Kidney capillary endothelial cell (primary cell): ENCODE measurements at regions not wholly inside any gene's neighbourhood (a gene's known extent, or its start where the extent isn't known, plus 50 kb on each side); places are given as distances from the start of the nearest gene placed in this dataset.
"Not testable (repeated sequence)": the region's sequence is repeated elsewhere in the genome, so short reads cannot be mapped to it uniquely, and the experiment has no call there.

Experiments
- DNase-seq: peaks from one replicate; pipeline ENCODE4 v3.0.0-alpha.2; 2018; ENCODE audit warnings: low spot score

DNA sequence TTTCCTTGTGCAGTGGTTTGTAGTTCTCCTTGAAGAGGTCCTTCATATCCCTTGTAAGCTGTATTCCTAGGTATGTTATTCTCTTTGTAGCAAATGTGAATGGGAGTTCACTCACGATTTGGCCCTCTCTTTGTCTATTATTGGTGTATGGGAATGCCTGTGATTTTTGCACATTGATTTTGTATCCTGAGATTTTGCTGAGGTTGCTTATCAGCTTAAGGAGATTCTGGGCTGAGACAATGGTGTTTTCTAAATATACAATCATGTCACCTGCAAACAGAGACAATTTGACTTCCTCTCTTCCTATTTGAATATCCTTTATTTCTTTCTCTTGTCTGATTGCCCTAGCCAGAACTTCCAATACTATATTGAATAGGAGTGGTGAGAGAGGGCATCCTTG is 90.1 kb upstream of the ZBED5 start:
- DNase-seq = not testable (repeated sequence)

DNA sequence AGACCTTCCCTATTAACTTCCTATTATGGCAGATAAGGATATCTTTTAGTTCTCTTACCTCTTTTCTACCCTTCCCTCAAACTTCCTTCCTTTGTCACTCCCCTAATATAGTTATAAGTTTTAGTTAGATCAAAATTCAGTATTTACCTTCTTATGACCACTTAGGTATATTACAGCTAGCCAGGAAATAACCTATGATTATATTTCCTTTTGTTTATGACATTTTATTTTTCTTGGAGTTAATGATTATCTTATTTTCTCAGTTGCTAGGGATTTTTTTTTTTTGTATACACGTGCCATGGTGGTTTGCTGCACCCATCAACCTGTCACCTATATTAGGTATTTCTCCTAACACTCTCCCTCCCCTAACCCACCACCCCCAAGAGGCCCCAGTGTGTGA is 88.2 kb upstream of the ZBED5 start:
- no peak for DNase-seq

DNA sequence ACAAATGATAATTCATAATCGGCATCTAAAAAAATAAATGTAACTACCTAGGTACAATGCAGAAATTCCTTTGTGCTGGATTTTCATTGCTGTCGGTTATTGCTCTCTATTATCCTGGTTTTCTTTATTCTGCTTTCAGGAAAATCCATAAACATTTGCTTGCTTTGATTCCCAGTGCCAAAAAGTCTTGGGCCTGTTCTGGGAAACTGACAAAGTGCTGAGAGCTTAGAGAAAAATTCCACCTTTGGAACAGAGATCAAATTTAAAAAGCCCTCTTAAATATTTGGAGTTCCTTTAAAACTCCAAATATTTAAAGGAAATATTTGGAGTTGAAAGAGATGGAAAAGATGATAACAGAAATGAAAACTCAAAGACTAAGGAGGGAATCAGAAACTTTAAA is 87.3 kb upstream of the ZBED5 start:
- no peak for DNase-seq

DNA sequence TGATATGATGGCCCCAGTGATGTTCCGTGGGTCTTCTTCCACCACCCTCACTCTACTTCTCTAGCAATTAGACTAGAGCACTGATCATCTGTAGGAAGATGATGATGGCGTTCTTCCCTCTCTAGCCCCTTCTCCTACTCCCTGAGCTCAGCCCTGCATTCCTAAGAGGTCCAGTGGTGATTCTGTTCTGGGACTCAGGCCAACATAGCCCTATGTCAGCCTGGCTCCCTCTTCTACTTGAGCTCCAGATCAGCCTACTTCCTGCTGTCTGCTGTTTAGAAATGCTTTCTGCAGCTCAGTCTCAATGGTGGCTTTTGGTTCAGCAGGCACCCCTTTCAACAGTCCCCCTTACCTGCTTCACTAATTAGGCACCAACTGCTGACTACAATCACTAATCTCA is 86.1 kb upstream of the ZBED5 start:
- DNase-seq = no peak

DNA sequence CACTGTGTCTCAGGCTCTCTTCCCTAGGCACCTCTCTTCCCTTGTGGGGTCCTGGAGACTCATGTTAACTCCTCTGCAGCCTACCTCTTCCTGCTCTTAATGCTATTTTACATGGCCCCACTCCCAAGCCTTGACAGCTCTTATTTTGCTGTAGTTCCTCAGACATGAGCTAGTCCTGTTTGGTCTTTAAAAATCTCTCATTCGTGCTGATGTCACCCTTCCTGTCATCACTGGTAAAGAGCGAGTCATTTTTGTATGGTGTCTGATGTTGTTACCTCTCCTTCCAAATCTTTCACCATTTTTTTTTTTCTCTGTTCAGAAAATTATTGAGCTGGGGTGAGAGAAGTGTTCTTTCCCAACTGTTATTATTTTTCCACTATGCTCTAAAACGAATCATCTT is 84.8 kb upstream of the ZBED5 start:
- no peak for DNase-seq

DNA sequence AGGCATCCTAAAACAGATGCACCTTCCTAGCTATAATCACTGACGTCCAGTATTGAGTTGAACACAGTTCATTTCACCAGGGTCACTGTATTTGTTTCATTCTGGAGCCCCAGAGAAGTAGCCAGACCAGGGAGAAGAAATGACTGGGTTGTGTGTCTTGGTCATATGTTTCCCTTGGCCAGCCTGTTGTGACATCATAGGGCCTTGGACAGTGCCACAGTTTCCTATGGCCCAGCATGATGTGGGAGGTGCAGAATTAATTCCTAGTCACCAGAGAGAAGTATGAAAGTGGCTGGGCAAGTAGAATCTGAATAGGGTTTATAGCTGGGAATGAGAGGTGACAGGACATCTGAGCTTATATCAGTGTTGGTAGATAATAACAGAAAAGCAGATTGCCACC is 84.0 kb upstream of the ZBED5 start:
- DNase-seq = no peak

DNA sequence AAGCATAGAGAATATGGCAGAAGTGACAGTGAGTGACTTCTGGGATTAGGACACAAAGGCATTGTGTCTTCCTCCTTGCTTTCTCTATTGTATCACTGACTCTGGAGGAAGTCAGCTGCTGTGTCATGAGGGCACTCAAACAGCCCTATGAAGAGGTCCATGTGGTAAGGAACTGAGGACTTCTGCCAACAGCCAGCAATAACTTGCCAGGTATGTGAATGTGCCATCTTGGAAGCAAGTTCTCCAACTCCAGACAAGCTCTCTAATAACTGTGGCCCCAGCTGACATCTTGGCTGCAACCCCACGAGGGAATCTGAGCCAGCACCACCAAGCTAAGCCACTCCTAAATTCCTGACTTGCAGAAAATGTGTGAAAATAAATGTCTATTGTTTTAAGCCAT is 83.6 kb upstream of the ZBED5 start:
- no peak for DNase-seq

DNA sequence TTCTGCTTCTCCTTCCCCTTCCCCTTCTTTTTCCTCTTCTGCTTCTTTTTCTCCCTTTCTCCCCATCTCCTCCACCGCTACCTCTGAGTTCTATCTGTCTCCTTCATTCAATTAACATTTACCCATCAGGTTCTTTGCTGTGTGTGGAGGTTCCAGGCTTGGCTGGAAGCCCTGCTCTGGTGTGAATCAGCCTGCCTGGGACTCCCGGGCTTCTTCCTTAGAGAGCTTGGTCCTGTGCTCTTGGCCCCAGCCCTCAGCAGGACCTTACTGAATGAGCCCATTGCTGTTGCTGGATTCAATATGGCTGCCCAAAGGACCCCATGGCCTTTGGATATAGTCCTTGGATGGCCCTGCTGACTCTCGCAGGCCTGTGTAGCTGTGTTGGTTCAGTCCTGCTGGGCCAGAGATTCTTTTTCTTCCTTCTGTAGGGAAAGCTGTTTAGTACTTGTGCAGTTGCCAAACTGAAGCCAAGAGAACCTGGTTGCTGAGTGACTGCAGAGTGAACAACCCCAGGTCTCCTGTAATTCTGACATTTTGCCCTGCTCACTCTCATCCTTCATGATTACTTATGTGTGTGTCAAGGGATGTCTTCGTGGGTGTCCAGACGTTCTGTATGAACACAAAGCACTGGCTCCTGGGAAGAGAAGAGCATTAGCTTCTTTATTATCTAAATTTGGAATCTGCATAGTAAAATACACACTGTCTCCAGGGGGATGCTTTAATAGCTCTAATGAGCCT is 81.0 kb upstream of the ZBED5 start:
- no peak for DNase-seq

DNA sequence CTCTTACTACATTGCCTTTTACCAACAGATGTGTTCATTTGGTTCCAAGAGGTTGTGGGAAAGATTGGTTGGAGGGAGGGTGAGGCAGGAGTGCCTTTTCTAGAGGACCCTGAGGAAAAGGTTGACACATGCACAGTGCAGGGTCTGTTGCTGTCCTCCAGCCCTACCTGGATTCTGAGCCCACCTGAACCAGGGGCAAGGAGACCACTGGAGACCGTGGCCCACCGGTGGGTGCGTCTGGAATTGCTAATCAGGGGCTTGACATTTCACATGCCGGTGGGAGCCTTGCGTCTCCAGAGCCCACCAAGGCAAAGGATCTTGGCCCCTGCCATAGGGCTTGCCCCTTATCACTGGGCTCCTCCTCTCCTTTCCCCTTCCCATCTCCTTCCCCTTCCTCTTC is 80.4 kb upstream of the ZBED5 start:
- no peak for DNase-seq

DNA sequence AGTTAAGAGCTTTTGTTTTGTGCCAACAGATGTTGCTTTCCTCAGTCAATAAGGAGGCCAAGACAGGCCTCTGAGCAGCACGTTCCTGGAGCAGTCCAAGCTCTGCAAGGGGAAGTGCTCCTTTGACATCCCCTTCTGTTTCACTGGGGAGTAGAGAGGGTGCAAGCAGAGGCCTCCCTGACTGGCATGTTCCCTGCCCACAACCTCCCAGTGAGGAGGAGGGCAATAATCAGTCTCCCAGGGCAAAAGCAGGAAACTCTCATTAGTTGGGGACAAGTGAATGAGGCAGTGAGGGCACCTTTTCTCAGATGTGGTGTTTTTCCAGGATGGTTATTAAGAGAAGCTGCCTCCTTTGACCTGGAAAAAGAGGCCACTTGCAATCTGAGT is 79.5 kb upstream of the ZBED5 start:
- no peak for DNase-seq

DNA sequence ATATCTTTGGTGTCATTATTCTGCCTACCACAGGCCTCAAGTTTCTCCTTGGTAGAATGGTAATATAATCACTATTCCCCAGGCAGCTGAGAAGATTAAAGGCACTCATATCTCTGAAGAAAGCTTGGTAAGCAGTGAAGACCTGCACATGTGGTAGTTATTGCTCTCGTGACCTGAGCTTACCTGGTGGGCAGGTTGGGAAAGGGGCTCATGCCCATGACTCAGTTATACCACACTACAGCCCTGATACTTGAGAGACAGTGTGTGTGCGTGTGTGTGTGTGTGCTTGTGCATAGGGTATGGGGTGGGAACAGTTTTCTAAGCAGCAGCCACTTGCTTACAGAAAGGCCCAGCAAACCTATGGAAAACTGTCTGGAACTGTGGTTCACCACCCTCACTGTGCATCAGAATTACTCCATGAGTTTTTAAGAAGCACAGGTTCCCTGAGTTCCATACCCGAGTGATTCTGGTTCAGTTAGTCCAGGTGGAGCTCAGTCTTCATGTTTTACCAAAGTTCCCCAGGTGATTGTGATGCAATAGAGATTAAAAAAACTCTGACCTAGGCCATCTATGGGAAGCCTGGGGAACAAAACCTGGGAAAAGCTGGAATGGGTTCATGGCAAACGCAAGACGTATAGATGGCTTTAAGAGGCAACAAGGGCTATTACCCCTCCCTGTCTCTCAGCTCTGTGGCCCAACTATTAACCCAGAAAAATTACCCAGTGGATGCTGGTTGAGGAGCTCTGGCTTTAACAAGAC is 79.0 kb upstream of the ZBED5 start:
- no peak for DNase-seq

DNA sequence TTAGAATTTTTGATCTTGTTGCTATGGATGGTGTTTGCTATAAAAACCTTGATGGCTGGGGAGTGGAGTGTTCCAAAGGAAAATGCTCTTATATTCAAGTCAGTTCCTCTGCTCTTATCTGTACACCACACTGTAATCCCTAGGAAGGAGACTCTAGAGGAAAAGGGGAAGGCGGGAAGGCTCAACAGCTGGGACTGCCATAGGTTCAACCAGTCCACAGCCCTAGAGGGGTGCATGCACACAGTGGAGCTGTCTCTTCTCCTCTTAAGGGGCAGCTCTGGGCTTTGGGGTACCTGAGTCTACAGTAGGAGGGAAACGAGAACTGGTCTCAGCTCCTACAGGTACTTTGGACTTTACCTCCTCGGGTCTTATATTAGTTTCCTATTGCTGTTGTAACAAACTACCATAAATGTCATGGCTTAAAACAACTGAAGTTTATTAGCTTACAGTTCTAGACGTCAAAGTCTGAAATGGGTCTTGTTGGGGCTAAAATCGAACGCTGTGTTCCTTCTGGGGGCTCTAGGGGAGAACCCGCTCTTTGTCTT is 77.2 kb upstream of the ZBED5 start:
- DNase-seq = no peak

DNA sequence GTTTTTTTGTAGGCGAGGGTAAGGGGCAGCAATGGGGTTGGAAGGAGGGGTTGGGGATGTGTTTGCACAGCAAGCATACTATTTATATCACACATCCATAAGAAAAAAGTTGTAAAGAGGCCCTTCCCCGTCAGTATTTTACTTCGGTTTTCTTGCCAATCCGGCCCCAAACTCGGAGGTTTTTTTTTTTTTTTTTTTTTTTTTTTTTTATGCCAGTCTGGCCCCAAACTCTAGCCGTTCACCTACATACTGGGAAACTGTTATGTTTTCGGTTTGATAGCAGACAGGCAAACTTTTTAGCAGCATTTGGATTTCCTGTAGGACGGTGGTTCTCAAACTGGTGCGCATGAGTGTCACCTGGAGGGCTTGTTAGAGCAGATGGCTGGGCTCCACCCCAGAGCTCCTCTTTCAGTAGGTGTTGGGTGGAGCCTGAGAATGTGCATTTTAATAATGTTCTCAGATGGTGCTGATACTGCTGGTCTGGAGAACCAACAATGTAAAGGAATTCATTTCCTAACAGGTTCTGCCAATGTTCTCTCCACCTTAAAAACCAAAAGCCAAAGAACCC is 76.5 kb upstream of the ZBED5 start:
- DNase-seq = no peak

DNA sequence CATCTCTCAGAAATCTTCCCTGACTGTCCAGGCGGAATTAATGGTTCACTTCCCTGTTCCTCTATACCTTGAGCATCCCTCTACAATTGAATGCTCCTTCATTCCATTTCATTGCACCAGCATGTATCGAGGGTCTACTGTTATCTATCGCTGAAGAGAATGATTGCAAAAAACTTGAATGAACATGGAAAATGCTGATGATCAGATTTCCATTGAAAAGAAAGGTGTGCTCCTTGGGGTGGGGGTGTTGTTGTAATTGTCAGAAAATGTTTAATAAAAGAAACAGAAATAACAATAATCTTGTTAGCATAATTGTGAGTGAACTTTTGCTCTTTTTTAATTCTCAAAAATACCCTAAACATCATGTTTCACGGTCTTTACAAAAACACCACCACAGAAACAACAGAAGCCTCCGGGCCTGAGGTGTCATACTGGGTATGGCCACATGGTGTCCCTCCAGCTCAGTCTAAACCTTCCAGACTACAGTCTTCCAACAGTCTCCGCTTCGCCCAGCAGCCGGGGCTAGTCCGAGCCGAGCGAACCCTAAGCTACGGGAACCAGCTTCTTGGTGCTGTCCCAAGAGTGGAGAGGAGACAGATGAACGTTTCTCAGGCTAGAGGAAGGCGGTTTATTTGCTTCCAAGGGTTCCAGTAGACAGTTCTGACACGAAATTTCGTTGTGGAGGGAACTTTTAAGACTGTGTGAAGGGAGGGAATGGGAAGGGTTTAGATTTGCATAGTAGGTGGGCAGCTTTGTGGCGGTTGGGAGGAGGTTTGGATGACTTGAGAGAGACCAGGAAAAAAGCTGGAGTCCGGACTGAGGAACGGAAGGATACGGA is 75.8 kb upstream of the ZBED5 start:
- peak; percentile 92 for DNase-seq

DNA sequence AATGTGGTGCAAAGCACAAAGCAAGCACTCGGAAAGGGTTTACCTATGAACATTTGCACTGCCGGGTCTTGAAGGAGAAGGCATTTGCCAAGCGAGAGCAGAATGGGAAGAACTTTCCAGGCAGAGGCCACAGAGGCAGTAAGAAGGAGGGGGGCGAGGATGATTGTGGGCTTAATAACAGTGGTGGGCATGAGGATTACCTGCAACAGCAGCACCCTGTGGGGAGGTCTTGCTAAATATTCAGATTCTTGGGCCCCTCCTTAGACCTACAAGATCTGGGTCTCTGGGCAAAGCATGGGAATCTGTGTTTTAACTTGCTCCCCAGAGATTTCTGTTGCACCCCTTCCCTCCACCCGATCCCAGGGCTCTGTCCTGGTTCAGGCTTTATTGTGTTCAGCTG is 75.1 kb upstream of the ZBED5 start:
- DNase-seq = no peak

DNA sequence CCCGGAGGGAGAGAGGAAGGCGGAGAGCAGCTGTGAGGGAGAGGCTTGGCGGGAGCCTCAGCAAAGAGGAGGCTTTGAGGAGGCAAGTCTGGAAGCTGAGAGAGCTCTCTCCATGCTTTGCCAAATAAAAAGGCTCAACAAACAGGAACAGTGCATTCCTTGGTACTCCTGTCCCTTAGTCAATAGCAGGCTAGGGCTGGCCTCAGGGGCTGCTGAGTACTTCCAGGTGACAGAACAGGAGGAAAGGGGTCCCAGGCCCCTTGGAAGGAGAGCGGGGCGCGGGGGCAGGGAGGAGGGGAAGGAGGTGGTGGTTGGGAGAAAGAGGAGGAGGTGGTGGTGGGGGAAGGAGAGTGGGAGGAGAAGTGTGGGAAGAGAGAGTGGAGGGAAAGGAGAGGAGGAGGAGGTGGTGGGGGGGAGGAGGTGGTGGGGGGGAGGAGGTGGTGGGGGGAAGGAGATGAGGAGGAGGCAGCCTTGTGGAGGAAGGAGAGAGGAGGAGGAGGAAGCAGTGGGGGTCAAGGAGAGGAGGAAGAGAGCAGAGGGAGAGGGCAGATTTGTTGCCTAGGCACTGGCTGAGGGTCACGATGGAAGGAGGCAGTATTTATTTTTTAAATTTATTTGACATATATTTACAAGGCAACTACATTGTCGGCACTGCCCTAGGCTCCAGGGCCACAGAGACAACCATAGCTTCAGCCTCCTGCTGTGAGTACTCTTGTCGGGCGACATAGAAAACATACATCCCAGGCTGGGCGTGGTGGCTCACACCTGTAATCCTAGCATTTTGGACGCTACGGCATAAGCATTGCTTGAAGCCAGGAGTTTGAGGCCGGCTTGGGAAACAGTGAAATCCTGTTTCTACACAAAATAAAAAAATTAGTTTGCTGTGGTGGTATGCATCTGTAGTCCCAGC is 74.2 kb upstream of the ZBED5 start:
- DNase-seq = no peak

DNA sequence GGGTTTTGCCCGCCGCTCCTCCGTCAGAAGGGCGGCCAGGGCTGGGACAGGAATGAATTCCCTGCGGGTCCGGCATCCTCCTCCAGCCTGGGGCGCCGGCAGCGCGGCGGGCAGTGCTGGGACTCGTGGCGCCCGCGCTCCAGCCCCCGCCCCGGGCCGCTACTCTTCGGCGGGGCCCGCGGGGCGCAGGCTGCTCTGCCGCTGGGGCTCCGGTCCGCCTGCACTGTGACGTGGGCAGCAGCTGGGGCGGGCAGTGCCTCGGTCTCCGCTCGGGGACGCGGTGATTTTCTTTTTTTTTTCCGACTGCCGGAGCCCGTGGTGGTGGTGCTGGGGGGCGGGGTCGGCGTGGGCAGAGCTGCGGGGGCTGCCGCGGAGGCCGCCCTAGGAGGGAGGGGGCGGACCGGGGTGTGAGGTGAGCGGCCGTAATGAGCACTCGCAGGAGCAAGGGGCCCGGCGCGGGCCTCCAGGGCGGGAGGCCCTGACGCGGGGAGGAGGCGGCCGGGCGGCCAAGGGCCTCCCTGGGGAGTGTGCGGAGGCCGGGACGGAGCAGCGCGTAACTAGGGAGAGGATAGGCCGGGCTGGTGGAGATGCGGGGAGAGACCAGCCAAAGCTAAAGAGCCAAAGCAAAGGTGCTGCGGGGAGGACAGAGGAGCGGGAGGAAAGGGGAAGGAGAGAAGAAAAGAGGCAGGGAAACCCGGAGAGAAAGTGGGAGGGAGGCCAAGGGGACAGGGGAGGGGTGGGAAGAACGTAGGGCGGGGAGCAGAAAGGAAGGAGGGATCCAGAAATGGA is 73.3 kb upstream of the ZBED5 start:
- no peak for DNase-seq

DNA sequence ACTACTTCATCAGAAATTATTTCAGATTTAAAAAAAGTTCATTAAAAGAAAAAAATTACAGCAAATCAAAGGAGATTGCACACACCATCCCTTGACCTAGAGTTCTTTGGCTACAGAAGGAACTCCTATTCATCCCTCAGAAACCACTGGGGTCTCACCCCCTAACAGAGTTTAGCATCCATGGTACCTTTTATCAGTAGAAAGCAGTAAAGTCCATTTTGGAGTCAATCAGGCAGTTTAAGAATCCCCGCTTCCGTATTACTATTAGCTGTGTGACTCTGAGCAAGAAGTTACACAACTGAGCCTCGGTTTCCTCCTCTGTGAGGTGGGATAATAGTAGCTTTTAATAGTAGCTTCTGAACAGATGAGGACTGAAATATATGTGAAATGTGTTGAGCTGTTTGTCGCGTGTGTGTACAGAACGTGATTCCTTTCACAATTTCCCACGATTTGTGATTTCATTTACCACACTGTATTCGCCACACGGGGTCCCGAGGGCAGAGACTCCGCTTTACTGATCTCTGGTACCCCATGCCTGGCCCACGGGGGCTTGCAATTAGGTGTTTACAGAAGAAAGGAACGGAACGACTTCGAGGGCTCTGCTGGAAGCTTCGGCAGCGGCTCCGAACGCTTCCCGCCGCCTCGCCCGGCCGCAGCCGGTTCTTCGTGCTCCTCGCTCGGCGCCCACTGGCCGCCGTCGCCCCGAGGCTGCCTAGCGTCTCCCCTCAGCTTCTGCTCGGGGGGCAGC is 72.5 kb upstream of the ZBED5 start:
- DNase-seq = no peak

DNA sequence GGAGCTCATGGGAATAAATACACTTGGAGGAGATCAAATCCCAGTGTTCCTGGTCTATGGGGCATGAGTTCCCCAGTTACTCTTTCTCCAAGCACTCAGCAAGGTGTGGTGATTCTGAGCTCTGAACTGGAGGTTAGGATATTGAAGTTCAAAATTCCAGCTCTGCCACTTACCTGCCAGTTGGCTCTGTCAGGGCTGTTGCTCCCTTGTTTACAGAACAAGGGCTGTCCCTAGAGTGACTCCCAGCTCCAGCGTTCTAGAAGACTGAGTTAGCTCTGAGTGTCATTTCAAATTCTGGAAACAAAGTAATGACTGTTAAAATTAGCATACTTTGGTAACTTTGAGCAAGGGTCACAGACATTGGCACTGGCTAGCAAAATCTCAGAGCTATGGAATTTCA is 69.7 kb upstream of the ZBED5 start:
- DNase-seq = no peak

DNA sequence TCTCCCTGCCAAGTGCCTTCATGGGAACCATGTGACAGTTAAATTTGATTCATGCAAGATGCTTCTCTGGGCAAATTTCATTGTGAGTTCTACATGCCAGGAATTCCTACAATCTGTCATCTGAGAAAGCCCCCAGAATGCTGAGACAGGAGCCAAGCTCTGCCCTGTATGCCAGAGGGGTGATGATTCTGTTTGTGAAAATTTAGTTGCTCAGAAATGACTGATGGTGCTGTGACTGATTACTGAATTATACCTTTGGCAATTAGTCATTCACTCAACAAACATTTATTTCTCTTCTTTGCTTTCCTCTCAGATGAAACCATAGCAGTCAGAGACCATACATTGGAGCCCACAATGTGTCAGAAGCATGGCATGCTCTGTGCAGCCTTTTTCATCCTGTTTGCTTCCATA is 69.0 kb upstream of the ZBED5 start:
- no peak for DNase-seq
